Suprapubic skin (tissue), 4 donors: ENCODE measurements at regions not wholly inside any gene's neighbourhood (a gene's known extent, or its start where the extent isn't known, plus 50 kb on each side); places are given as distances from the start of the nearest gene placed in this dataset.

ENCODE experiments used
- EP300 ChIP-seq: sonication (generic); formaldehyde crosslinking; IDR thresholded peaks from one replicate; pipeline ENCODE4 v1.6.1; 2017; ENCODE audit warnings: antibody characterized with exemption
- POLR2AphosphoS5 ChIP-seq, 3 donors: sonication (generic); formaldehyde crosslinking; IDR thresholded peaks; one replicate each; pipeline ENCODE4 v1.6.1; 2017; ENCODE audit warnings: antibody characterized with exemption in 3 of 3
- TF ChIP-seq, protein P1 (sequence below), 2 donors: fragments of 200-600 bp in 1 of 2; fragments of 450-650 bp in 1 of 2; sonication (generic) in 1 of 2; IDR thresholded peaks; one replicate each; pipeline ENCODE4 v1.5.1; 2016 to 2019; ENCODE audit warnings: antibody characterized with exemption in 2 of 2, mild to moderate bottlenecking in 1 of 2, moderate library complexity in 1 of 2

DNA sequence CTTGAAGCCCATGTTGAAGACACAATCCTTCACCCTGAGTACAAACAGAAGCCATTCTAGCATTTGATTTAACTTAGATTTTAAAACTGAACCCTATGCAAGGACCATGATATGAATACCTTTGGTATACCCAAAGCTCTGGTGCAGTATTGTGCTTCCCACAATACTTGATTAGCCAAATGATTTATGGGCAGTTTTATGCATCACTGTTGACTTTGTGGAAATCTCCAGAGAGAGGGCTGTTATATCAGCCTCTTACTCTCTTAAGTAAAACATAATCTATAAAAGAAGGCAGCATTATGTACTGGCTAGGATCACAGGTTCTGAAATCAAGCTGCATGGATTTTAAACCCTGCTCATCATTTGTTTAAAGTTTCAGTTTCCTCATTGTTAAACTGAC lies 762.8 kb downstream of the EFNA5 start:
- TF ChIP-seq, protein P1, sequence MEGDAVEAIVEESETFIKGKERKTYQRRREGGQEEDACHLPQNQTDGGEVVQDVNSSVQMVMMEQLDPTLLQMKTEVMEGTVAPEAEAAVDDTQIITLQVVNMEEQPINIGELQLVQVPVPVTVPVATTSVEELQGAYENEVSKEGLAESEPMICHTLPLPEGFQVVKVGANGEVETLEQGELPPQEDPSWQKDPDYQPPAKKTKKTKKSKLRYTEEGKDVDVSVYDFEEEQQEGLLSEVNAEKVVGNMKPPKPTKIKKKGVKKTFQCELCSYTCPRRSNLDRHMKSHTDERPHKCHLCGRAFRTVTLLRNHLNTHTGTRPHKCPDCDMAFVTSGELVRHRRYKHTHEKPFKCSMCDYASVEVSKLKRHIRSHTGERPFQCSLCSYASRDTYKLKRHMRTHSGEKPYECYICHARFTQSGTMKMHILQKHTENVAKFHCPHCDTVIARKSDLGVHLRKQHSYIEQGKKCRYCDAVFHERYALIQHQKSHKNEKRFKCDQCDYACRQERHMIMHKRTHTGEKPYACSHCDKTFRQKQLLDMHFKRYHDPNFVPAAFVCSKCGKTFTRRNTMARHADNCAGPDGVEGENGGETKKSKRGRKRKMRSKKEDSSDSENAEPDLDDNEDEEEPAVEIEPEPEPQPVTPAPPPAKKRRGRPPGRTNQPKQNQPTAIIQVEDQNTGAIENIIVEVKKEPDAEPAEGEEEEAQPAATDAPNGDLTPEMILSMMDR (IDR thresholded peaks at IDR 0.05): no peak
- TF ChIP-seq POLR2AphosphoS5 (IDR thresholded peaks at IDR 0.05): no peak
- TF ChIP-seq EP300: no peak
